NT2/D1 (cell line): ENCODE measurements at regions not wholly inside any gene's neighbourhood (a gene's known extent, or its start where the extent isn't known, plus 50 kb on each side); places are given as distances from the start of the nearest gene placed in this dataset.

Source experiments
- DNase-seq: peaks from one replicate; pipeline ENCODE4 v3.0.0-alpha.2; 2011; ENCODE audit warnings: low read depth, low spot score
- H3K27me3 ChIP-seq: 2 replicates; pipeline ENCODE4 v1.6.0; 2011; ENCODE audit warnings: mild to moderate bottlenecking; ENCODE audit not compliant: insufficient read length, insufficient read depth
- H3K36me3 ChIP-seq: 2 replicates; pipeline ENCODE4 v1.6.1; 2011; ENCODE audit warnings: mild to moderate bottlenecking, low read length, mixed read lengths; ENCODE audit not compliant: insufficient read depth, insufficient read length
- H3K4me1 ChIP-seq: 2 replicates; pipeline ENCODE4 v1.5.1; 2011; ENCODE audit not compliant: insufficient read depth, insufficient read length
- H3K4me3 ChIP-seq: 2 replicates; pipeline ENCODE4 v1.5.1; 2011; ENCODE audit warnings: low read depth; ENCODE audit not compliant: insufficient read length
- H3K9ac ChIP-seq: 2 replicates; pipeline ENCODE4 v1.6.0; 2011; ENCODE audit warnings: low read depth; ENCODE audit not compliant: insufficient read length
- H3K9me3 ChIP-seq: 2 replicates; pipeline ENCODE4 v1.5.1; 2011; ENCODE audit warnings: mild to moderate bottlenecking, low read length; ENCODE audit not compliant: insufficient read depth
- SUZ12 ChIP-seq: IDR thresholded peaks from 2 replicates; pipeline ENCODE4 v1.6.1; 2011; ENCODE audit not compliant: insufficient read length, insufficient read depth; ENCODE audit errors: extremely low read depth
- YY1 ChIP-seq: IDR thresholded peaks from 2 replicates; pipeline ENCODE4 v1.6.1; 2011; ENCODE audit not compliant: insufficient read length, insufficient read depth
- ZNF274 ChIP-seq: IDR thresholded peaks from 2 replicates; pipeline ENCODE4 v1.6.1; 2011; ENCODE audit warnings: mild to moderate bottlenecking, low read depth, low read length

DNA sequence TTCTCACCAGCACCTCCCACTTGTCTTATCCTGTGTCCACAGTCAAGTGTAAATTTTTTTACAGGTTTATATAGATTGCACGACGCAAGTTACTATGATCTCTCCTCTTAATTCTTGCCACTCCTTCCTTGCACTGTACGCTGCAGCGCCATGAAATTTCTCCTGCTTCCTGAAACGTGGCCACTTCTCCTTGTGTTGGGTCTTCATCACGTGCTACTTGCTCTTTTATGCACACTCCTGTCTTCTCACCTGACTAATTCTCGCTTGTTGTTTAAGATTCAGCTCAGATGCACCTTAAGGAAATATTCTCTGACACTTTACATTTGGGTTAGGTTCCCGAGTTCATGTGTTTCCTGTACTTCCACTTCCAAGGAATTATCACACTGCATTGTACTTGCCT is 76.5 kb upstream of the ODAD2 start:
- Histone ChIP-seq H3K36me3 (no peaks in the 10 kb centered on the region), H3K4me1 (no peaks in the 10 kb centered on the region), H3K9me3 (peaks cover 4% of the 10 kb centered on the region; the same call in 1 of the 2 replicates), H3K9ac (no peak overlapping the region), H3K4me3 (no peak overlapping the region), H3K27me3 (no peaks in the 10 kb centered on the region)
- DNase-seq, result no peak
- TF ChIP-seq SUZ12 (no peak), ZNF274 (no peak), YY1 (no peak)

GRCh38 chr10:28072573-28072972 is 73.7 kb upstream of the ODAD2 start:
- Histone ChIP-seq H3K27me3 (no peaks in the 10 kb centered on the region), H3K4me3 (no peak overlapping the region), H3K36me3 (no peaks in the 10 kb centered on the region), H3K4me1 (no peaks in the 10 kb centered on the region), H3K9me3 (peaks cover 6% of the 10 kb centered on the region; the same call in 1 of the 2 replicates), H3K9ac (no peak overlapping the region)
- TF ChIP-seq YY1, result no peak
- no peak for TF ChIP-seq SUZ12
- no peak for TF ChIP-seq ZNF274
- no peak for DNase-seq

DNA sequence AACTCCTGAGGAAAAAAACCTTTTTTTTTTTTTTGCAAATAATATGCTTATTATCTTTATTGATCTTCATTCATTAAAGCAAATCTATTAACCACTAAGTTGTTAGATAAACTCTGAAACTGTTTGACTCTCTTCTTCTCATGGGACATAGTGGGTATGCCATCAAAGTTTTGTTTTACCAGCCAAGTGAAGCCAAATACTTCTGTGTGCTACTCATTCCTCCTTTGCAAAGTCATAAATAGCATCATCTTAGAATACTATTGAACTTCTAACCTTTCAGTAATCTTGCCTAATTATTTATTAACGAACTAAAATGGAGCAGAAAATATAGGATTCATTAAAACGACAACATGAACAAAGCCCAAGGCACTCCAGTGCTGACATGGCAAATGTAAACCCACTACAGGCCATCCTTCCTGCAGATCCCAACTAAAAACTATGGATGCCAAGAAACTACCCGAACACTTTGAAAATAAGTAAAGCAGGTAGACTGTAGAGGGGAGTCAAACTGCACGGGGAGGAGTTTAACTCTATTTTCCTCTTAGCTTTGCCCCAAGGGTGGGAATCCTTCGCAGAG is 61.2 kb upstream of the ODAD2 start:
- H3K36me3 ChIP-seq, result no peaks in the 10 kb centered on the region
- TF ChIP-seq SUZ12 (no peak), YY1 (no peak), ZNF274 (no peak)
- H3K27me3 ChIP-seq, result no peaks in the 10 kb centered on the region
- DNase-seq, result no peak
- H3K9ac ChIP-seq, result no peak overlapping the region
- H3K4me1 ChIP-seq, result no peaks in the 10 kb centered on the region
- H3K9me3 ChIP-seq, result no peaks in the 10 kb centered on the region
- no peak overlapping the region for H3K4me3 ChIP-seq

GRCh38 chr10:28058746-28059145 is 59.9 kb upstream of the ODAD2 start:
- Histone ChIP-seq H3K9ac (no peak overlapping the region), H3K36me3 (no peaks in the 10 kb centered on the region), H3K4me1 (no peaks in the 10 kb centered on the region), H3K27me3 (no peaks in the 10 kb centered on the region), H3K4me3 (no peak overlapping the region), H3K9me3 (no peaks in the 10 kb centered on the region)
- TF ChIP-seq ZNF274 (no peak), YY1 (no peak), SUZ12 (no peak)
- no peak for DNase-seq

DNA sequence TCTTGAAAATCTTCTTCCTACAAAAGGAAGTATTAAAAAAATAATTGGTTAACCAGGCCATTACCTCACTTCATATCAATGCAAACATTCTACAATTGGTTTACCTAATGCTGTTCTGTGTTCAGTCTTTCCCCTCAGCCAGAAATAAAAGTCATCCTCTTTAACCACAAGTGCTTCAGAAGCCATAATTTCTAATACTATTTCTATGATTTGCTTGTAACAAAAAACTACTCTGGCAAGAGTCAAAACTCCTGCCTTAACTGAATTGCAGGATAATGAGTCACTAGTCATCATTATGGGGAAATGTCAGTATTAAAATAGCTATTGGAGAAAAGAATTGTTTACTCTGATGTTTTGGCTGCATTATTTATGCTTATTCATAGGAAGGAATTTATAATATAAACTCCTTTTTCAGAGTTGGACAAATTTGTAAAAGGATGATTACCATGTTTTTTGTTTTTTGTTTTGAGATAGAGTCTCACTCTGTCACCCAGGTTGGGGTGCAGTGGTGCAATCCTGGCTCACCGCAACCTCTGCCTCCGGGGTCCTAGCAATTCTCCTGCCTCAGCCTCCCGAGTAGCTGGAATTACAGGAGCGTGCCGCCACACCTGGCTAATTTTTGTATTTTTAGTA is 55.5 kb upstream of the ODAD2 start:
- no peak for DNase-seq

GRCh38 chr10:28049286-28049685 is 50.4 kb upstream of the ODAD2 start:
- TF ChIP-seq YY1 (no peak), SUZ12 (no peak), ZNF274 (no peak)
- H3K4me1 ChIP-seq, result no peaks in the 10 kb centered on the region
- no peak for DNase-seq
- no peaks in the 10 kb centered on the region for H3K9me3 ChIP-seq
- H3K4me3 ChIP-seq, result no peak overlapping the region
- no peaks in the 10 kb centered on the region for H3K36me3 ChIP-seq
- H3K27me3 ChIP-seq, result no peaks in the 10 kb centered on the region
- H3K9ac ChIP-seq, result no peak overlapping the region

More for the DNA sequence above, 55.5 kb upstream of the ODAD2 start:
- Histone ChIP-seq H3K27me3 (no peaks in the 10 kb centered on the region), H3K4me3 (no peak overlapping the region), H3K4me1 (no peaks in the 10 kb centered on the region), H3K9ac (no peak overlapping the region), H3K9me3 (no peaks in the 10 kb centered on the region), H3K36me3 (no peaks in the 10 kb centered on the region)
- no peak for TF ChIP-seq SUZ12
- no peak for TF ChIP-seq YY1
- TF ChIP-seq ZNF274, result no peak
